ENCODE measurements at regions not wholly inside any gene's neighbourhood (a gene's known extent, or its start where the extent isn't known, plus 50 kb on each side); places are given as distances from the start of the nearest gene placed in this dataset.

DNA sequence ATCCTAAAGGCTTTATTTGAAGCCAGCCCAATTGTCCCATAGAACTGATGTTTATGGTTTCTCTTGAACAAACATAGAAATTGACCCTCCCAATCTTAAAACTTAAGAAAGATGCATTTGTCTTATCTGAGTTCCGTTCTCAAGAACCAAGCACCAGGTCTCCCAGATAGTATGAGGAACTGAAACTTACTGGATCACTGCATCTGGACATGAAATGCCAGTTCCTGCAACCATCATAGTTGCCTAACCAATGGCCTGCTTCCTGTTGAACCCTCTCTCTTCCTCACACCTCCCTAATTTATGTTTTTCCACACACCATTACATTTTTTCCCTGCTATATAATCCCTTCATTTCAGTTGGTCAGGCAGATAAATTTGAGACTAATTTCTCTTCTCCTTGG is 478.9 kb downstream of the HTR1A start:
- no peak overlapping the region for H3K4me3 ChIP-seq (ENCODE audit: low read length)
- no peak for DNase-seq (ENCODE audit: low read depth)
- TF ChIP-seq, protein P1, sequence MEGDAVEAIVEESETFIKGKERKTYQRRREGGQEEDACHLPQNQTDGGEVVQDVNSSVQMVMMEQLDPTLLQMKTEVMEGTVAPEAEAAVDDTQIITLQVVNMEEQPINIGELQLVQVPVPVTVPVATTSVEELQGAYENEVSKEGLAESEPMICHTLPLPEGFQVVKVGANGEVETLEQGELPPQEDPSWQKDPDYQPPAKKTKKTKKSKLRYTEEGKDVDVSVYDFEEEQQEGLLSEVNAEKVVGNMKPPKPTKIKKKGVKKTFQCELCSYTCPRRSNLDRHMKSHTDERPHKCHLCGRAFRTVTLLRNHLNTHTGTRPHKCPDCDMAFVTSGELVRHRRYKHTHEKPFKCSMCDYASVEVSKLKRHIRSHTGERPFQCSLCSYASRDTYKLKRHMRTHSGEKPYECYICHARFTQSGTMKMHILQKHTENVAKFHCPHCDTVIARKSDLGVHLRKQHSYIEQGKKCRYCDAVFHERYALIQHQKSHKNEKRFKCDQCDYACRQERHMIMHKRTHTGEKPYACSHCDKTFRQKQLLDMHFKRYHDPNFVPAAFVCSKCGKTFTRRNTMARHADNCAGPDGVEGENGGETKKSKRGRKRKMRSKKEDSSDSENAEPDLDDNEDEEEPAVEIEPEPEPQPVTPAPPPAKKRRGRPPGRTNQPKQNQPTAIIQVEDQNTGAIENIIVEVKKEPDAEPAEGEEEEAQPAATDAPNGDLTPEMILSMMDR (conservative IDR thresholded peaks at IDR 0.05; ENCODE audit: low read depth, low read length) = no peak

DNA sequence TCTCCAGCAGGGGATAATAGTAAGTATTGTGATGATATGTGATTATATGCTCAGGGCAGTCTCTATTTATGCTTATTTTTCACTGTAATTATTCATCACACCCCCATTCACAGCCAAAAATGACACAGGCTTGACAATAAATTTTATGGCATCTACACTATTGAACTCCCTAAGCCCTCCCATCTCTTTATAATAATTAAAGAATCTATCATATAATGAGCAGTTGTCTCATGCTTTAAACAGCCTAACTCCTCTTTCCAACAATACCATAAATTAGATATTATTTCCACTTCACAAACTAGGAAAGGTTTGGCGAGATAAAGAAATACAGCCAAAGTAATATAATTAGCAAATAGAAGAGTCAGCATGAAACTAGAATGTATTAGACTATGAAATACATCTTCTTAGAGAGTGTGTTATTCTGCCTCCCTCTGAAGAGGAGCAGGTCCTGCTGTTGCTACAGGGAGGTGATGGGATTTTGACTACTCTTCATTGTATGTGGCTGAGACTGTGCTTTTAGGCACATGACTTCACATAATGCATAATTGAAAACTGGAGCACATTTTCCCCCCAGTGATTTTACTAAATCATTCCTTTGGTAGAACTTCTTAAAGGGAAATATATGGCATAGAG is 488.8 kb downstream of the HTR1A start:
- DNase-seq (ENCODE audit: low read depth) = no peak
- H3K4me3 ChIP-seq (ENCODE audit: low read length) = no peak overlapping the region
- TF ChIP-seq, protein P1 (conservative IDR thresholded peaks at IDR 0.05; ENCODE audit: low read depth, low read length) = no peak

DNA sequence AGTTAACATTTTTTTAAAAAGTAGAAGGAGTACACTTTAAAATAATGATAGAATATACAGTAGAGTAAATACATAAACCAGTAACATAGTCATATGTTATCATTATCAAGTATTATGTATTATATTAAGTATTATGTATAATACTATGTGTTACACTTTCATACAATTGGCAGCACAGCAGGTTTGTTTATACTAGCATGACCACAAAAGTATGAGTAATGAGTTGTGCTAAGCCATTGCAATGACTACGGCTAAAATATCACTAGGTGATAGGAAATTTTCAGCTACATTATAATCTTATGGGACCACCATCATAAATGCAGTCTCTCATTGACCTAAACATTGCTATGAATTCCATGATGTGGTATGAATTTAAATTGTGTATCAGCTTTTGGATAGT is 506.0 kb downstream of the HTR1A start:
- no peak for DNase-seq (ENCODE audit: low read depth)

DNA sequence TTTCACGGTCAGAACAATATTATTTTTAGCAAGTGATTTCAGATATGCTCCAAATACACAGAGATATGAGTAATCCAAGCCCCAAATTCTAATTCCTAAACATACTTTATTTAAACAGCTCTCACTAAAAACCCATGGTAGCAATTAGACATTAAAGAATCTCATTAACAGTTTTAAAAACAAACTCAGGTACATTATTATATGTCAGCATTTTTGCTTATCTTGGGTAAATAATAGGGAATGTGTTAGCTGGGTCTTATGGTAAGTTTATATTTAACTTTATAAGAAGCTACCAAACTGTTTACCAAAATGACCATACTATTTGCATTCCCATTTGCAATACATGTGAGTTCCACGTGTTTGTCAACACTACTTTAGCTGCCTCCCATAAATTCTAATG is 511.1 kb downstream of the HTR1A start:
- TF ChIP-seq, protein P1 (conservative IDR thresholded peaks at IDR 0.05; ENCODE audit: low read depth, low read length) = no peak
- DNase-seq (ENCODE audit: low read depth) = no peak
- no peak overlapping the region for H3K4me3 ChIP-seq (ENCODE audit: low read length)

More for the DNA sequence above, 506.0 kb downstream of the HTR1A start:
- TF ChIP-seq, protein P1 (conservative IDR thresholded peaks at IDR 0.05; ENCODE audit: low read depth, low read length) = no peak
- H3K4me3 ChIP-seq (ENCODE audit: low read length) = no peak overlapping the region

DNA sequence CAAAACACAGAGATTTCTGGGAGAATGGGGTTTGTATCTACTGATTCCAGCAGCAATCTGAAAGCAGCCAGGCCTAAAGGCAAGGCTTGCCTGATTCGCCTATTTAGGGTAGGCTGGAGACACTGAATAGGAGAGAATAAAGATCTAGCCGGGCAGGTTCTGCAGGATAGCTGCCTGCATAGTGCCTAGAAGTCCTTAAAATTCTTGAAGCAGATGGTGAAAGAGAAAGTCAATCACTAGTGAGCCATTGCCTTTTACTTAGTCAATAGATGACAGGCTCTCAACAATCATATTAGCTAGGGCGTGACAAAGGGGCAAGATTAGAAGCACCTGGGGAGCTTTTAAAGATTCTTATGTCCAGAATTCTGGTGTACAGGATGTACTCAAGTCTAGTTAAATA is 522.7 kb downstream of the HTR1A start:
- no peak overlapping the region for H3K4me3 ChIP-seq (ENCODE audit: low read length)
- TF ChIP-seq, protein P1 (conservative IDR thresholded peaks at IDR 0.05; ENCODE audit: low read depth, low read length) = no peak
- DNase-seq (ENCODE audit: low read depth) = no peak

DNA sequence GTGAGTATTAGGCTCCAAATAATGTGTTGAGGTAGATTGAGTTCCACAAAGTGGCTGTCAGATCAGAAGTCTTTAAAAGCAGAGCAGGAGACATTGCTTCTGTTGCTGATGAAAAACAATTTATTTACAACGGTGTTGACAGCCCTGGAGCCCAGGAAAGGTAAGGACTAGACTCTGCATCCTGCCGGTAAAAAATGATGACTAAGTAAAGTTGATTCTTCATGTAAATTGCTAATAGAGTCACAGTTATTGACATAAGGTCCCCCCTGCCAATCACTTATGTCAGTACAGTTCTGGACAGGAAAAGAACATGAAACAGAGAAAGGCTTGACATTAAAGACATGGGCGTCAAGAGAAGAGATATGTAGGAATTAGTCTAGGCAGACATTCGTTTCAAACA is 552.5 kb downstream of the HTR1A start:
- TF ChIP-seq, protein P1 (conservative IDR thresholded peaks at IDR 0.05; ENCODE audit: low read depth, low read length) = no peak
- no peak overlapping the region for H3K4me3 ChIP-seq (ENCODE audit: low read length)
- DNase-seq (ENCODE audit: low read depth) = no peak

DNA sequence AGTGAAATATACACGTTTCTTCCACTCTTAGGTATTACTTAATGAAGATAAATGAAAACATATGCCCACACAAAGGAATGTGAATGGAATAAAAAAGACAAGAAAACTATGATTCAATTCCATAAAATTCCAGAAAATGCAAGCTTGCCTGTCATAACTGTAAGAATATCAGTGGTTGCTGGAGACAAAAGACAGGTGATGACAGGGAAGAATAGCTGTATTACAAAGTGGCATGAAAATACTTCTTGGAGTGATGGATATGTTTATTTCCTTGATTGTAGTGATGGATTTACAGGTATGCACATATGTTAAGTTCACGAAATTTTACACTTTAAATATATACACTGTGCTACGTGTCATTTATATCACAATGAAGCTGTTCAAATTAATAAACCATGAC is 553.3 kb downstream of the HTR1A start:
- TF ChIP-seq, protein P1 (conservative IDR thresholded peaks at IDR 0.05; ENCODE audit: low read depth, low read length) = no peak
- no peak overlapping the region for H3K4me3 ChIP-seq (ENCODE audit: low read length)
- no peak for DNase-seq (ENCODE audit: low read depth)
